ENCODE measurements at regions not wholly inside any gene's neighbourhood (a gene's known extent, or its start where the extent isn't known, plus 50 kb on each side); places are given as distances from the start of the nearest gene placed in this dataset.

DNA sequence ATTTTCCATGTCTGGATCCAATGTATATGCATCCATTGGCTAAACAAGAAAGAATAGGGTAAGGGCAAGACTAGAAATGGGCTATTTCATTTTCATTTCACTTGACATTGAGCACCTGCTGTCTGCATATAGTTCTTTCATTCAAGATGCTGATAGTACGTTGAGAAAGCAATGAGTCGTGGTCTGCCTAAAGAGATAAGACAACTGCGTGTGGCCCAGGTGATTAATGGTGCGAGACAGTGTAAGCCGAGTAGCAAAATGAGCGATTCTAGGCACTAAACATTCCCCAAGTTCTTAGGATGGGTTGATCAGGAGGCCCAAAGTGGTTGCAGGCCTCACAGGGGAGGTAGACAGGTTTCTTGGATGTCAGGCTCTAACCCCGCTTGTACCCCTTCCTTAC lies 235.4 kb downstream of the PDCD6IP start:
- Histone ChIP-seq H3K4me1 (no peaks in the 10 kb centered on the region), H3K4me3 (no peak overlapping the region), H3K36me3 (no peaks in the 10 kb centered on the region), H3K27me3 (replicated peaks in 1 of 7) (no peaks in the 10 kb centered on the region), H3K27ac (no peak overlapping the region), H3K9me3 (no peaks in the 10 kb centered on the region)
- no peak for DNase-seq
- intact Hi-C loops (cut with DNase I; ENCODE audit: low total_unique reads): no loop called here
- TF ChIP-seq, protein P1, sequence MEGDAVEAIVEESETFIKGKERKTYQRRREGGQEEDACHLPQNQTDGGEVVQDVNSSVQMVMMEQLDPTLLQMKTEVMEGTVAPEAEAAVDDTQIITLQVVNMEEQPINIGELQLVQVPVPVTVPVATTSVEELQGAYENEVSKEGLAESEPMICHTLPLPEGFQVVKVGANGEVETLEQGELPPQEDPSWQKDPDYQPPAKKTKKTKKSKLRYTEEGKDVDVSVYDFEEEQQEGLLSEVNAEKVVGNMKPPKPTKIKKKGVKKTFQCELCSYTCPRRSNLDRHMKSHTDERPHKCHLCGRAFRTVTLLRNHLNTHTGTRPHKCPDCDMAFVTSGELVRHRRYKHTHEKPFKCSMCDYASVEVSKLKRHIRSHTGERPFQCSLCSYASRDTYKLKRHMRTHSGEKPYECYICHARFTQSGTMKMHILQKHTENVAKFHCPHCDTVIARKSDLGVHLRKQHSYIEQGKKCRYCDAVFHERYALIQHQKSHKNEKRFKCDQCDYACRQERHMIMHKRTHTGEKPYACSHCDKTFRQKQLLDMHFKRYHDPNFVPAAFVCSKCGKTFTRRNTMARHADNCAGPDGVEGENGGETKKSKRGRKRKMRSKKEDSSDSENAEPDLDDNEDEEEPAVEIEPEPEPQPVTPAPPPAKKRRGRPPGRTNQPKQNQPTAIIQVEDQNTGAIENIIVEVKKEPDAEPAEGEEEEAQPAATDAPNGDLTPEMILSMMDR (IDR thresholded peaks at IDR 0.05 in 8 of 11, conservative IDR thresholded peaks at IDR 0.05 in 3 of 11): no peak
- TF ChIP-seq POLR2AphosphoS5 (IDR thresholded peaks at IDR 0.05): no peak
- no peak for TF ChIP-seq POLR2A (IDR thresholded peaks at IDR 0.05)
- WGBS, 5 donors: 75 to 83% (median 79%) methylated on average over 7 of the region's 7 CpGs

DNA sequence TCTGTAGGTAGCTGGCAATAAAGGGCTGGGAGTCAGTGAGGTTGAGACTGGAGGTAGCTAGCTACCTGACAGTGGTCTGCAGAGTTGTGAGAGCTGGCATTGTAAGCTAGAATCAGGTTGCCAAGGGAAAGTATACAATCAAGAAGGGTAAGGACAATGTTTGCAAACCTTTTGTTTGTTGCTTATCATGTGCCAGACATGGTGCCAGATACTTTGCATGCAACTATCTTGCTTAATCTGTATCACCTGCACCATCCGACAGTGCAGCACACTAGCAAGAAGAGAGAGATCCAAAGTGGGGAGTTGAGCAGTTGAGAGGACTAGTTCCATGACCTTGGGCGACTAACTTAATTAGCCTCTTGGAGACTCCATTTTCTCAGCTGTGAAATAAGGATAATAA lies 236.4 kb downstream of the PDCD6IP start:
- no peaks in the 10 kb centered on the region for H3K4me1 ChIP-seq
- H3K4me3 ChIP-seq: no peak overlapping the region
- no peaks in the 10 kb centered on the region for H3K36me3 ChIP-seq
- DNase-seq: no peak
- H3K9me3 ChIP-seq: no peaks in the 10 kb centered on the region
- no peaks in the 10 kb centered on the region for H3K27me3 ChIP-seq (replicated peaks in 1 of 7)
- 90 to 97% (median 94%) methylated on average over 2 of the region's 2 CpGs for whole genome bisulfite sequencing, 5 donors
- intact Hi-C loops (cut with DNase I; ENCODE audit: low total_unique reads): no loop called here
- no peak overlapping the region for H3K27ac ChIP-seq
- TF ChIP-seq, protein P1 (IDR thresholded peaks at IDR 0.05 in 8 of 11, conservative IDR thresholded peaks at IDR 0.05 in 3 of 11): no peak
- no peak for TF ChIP-seq POLR2A (IDR thresholded peaks at IDR 0.05)
- TF ChIP-seq POLR2AphosphoS5 (IDR thresholded peaks at IDR 0.05): no peak

DNA sequence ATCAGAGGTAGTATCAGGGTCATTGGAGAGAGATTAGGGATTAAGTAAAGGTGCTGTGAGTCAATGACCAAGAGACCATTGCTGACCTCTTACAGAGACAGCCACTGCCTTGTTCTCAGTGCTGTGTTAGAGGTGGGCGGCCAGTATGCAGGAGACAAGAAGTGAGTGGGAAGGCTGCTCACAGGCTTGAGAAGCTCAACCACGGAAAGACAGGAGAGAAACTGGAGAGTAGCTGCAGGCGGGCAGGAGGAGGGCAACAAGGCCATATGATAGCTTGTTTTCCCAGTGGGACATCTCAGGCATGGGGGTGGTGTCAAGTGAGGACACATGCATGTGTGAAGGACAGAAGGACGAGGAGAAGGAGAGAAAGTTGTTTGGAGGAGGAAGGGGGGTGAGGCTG lies 237.3 kb downstream of the PDCD6IP start:
- WGBS, 5 donors: 55 to 76% (median 73%) methylated on average over 4 of the region's 4 CpGs
- Histone ChIP-seq H3K27ac (no peak overlapping the region), H3K36me3 (no peaks in the 10 kb centered on the region), H3K4me1 (no peaks in the 10 kb centered on the region), H3K9me3 (no peaks in the 10 kb centered on the region), H3K27me3 (replicated peaks in 1 of 7) (no peaks in the 10 kb centered on the region), H3K4me3 (no peak overlapping the region)
- DNase-seq: no peak
- no peak for TF ChIP-seq POLR2A (IDR thresholded peaks at IDR 0.05)
- no peak for TF ChIP-seq POLR2AphosphoS5 (IDR thresholded peaks at IDR 0.05)
- TF ChIP-seq, protein P1 (IDR thresholded peaks at IDR 0.05 in 8 of 11, conservative IDR thresholded peaks at IDR 0.05 in 3 of 11): no peak
- intact Hi-C loops (cut with DNase I; ENCODE audit: low total_unique reads): no loop called here

DNA sequence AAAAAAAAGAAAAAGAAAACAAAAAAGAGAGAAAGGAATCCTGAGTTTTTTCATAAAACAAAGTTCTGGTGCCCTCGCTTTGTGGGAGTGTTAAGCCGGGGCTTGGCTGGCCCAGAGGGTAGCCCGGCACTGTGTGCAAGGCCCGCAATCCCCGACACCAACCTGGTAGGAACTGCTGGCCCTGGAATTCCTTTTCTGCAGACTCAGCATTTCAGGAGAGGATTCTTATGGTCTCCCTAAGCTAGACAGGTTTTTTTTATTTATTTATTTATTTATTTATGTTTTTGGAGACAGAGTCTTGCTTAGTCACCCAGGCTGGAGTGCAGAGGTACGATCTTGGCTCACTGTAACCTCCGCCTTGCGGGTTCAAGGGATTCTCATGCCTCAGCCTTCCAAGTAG lies 238.8 kb downstream of the PDCD6IP start:
- Histone ChIP-seq H3K9me3 (no peaks in the 10 kb centered on the region), H3K4me1 (no peaks in the 10 kb centered on the region), H3K4me3 (no peak overlapping the region), H3K27me3 (replicated peaks in 1 of 7) (no peaks in the 10 kb centered on the region), H3K36me3 (no peaks in the 10 kb centered on the region), H3K27ac (no peak overlapping the region)
- intact Hi-C loops (cut with DNase I; ENCODE audit: low total_unique reads): no loop called here
- no peak for TF ChIP-seq POLR2A (IDR thresholded peaks at IDR 0.05)
- TF ChIP-seq, protein P1 (IDR thresholded peaks at IDR 0.05 in 8 of 11, conservative IDR thresholded peaks at IDR 0.05 in 3 of 11): no peak
- TF ChIP-seq POLR2AphosphoS5 (IDR thresholded peaks at IDR 0.05): no peak
- DNase-seq: no peak
- WGBS, 5 donors: 92 to 97% (median 95%) methylated on average over 8 of the region's 8 CpGs

Data from spleen (tissue), 11 donors.